Upper lobe of left lung (tissue), 6 donors: ENCODE measurements at regions not wholly inside any gene's neighbourhood (a gene's known extent, or its start where the extent isn't known, plus 50 kb on each side); places are given as distances from the start of the nearest gene placed in this dataset.

Experiments
- ATAC-seq, 2 donors: fragments of 200-7000 bp; cut with Tn5 transposase; one replicate each; pipeline ENCODE4 v1.9.1; 2022; ENCODE audit warnings: mild to moderate bottlenecking in 2 of 2, moderate library complexity in 2 of 2; ENCODE audit not compliant: low FRiP score in 2 of 2
- DNase-seq, 2 donors: peaks; one replicate each; pipeline ENCODE4 v3.0.0-alpha.2; 2019 to 2020
- H3K27ac ChIP-seq, 4 donors: fragments of 200-600 bp; sonication (generic); one replicate each; pipeline ENCODE4 v1.5.1; 2016 to 2019
- H3K27me3 ChIP-seq, 4 donors: fragments of 200-600 bp; sonication (generic); one replicate each; pipeline ENCODE4 v1.5.1; 2017 to 2019
- H3K36me3 ChIP-seq, 4 donors: fragments of 200-600 bp; sonication (generic); one replicate each; pipeline ENCODE4 v1.5.1; 2016 to 2019
- H3K4me1 ChIP-seq, 4 donors: fragments of 200-600 bp; sonication (generic); one replicate each; pipeline ENCODE4 v1.5.1; 2018 to 2019
- H3K4me3 ChIP-seq, 4 donors: fragments of 200-600 bp; sonication (generic); one replicate each; pipeline ENCODE4 v1.5.1; 2017 to 2019; ENCODE audit warnings: mild to moderate bottlenecking in 2 of 4, moderate library complexity in 1 of 4
- H3K9me3 ChIP-seq, 4 donors: fragments of 200-600 bp; sonication (generic); one replicate each; pipeline ENCODE4 v1.5.1; 2018 to 2019
- CTCF ChIP-seq, 6 experiments: fragments of 450-650 bp in 4 of 6; fragments of 200-600 bp in 2 of 6; sonication (generic) in 2 of 6; IDR thresholded peaks; one replicate each; pipeline ENCODE4 v1.5.1; 2016 to 2019; ENCODE audit warnings: antibody characterized with exemption in 6 of 6
- EP300 ChIP-seq, 4 donors: sonication (generic); formaldehyde crosslinking; IDR thresholded peaks; one replicate each; pipeline ENCODE4 v1.5.1; 2017; ENCODE audit warnings: antibody characterized with exemption in 4 of 4, control low read depth in 2 of 4
- POLR2A ChIP-seq, 4 donors: fragments of 450-650 bp; IDR thresholded peaks; one replicate each; pipeline ENCODE4 v1.5.1; 2016 to 2017; ENCODE audit warnings: antibody characterized with exemption in 4 of 4, mild to moderate bottlenecking in 2 of 4
- POLR2AphosphoS5 ChIP-seq, 2 donors: sonication (generic); formaldehyde crosslinking; IDR thresholded peaks; one replicate each; pipeline ENCODE4 v1.5.1; 2017; ENCODE audit warnings: antibody characterized with exemption in 2 of 2
- WGBS, 2 donors: methylation state at CpG; one replicate each; pipeline ENCODE4 v1.1.5; 2017 to 2018; 5-methylcytosine and 5-hydroxymethylcytosine counted together
- donor health status: DM: no; HTN: no; CAD: no; lungs with moderate emphysema.
- donor health status: DM: no; HTN: yes; CAD: no; lungs with severe emphysema.

- H3K4me3 ChIP-seq, result no peak overlapping the region
- TF ChIP-seq CTCF (IDR thresholded peaks at IDR 0.05), result no peak
- TF ChIP-seq EP300 (IDR thresholded peaks at IDR 0.05), result no peak
- TF ChIP-seq POLR2A (IDR thresholded peaks at IDR 0.05), result no peak
- TF ChIP-seq POLR2AphosphoS5 (IDR thresholded peaks at IDR 0.05), result no peak
- ATAC-seq (no peak), DNase-seq (no peak)
- 93 to 98% methylated on average over 6 of the region's 6 CpGs for WGBS, 2 donors
- no peaks in the 10 kb centered on the region for H3K4me1 ChIP-seq
- H3K27me3 ChIP-seq, result no peaks in the 10 kb centered on the region
- H3K9me3 ChIP-seq, result no peaks in the 10 kb centered on the region
- no peak overlapping the region for H3K27ac ChIP-seq
- no peaks in the 10 kb centered on the region for H3K36me3 ChIP-seq
Observed at GRCh38 chr12:107616941-107617340, 68.7 kb upstream of the PWP1 start.

GRCh38 chr12:107618106-107618505 is 67.5 kb upstream of the PWP1 start:
- TF ChIP-seq CTCF (IDR thresholded peaks at IDR 0.05) (no peak), EP300 (IDR thresholded peaks at IDR 0.05) (no peak), POLR2AphosphoS5 (IDR thresholded peaks at IDR 0.05) (no peak), POLR2A (IDR thresholded peaks at IDR 0.05) (no peak)
- H3K27me3 ChIP-seq, result no peaks in the 10 kb centered on the region
- no peak overlapping the region for H3K27ac ChIP-seq
- ATAC-seq, result no peak
- DNase-seq, result peak in 1 of 2 donors; percentile 51
- H3K4me1 ChIP-seq, result no peaks in the 10 kb centered on the region
- no peak overlapping the region for H3K4me3 ChIP-seq
- H3K9me3 ChIP-seq, result no peaks in the 10 kb centered on the region
- no peaks in the 10 kb centered on the region for H3K36me3 ChIP-seq
- WGBS, 2 donors, result 91 to 94% methylated on average over 10 to 15 of the region's 15 CpGs

- no peak for ATAC-seq
Observed at GRCh38 chr12:107619831-107620230, 65.8 kb upstream of the PWP1 start.

GRCh38 chr12:107622001-107622400 is 63.6 kb upstream of the PWP1 start:
- TF ChIP-seq CTCF (IDR thresholded peaks at IDR 0.05) (peak in 1 of 6 experiments; percentile 22), POLR2AphosphoS5 (IDR thresholded peaks at IDR 0.05) (no peak)
- ATAC-seq (no peak), DNase-seq (no peak)
- Histone ChIP-seq H3K27me3 (no peaks in the 10 kb centered on the region), H3K9me3 (peaks cover 0 to 10% (median 0%) of the 10 kb centered on the region in 4 donors), H3K4me1 (no peaks in the 10 kb centered on the region), H3K4me3 (no peak overlapping the region), H3K36me3 (no peaks in the 10 kb centered on the region), H3K27ac (no peak overlapping the region)
- WGBS, 2 donors, result 60 to 68% methylated on average over 8 of the region's 8 CpGs

More at GRCh38 chr12:107619831-107620230, 65.8 kb upstream of the PWP1 start:
- Histone ChIP-seq H3K9me3 (peaks cover 0 to 5% (median 0%) of the 10 kb centered on the region in 4 donors), H3K27me3 (no peaks in the 10 kb centered on the region), H3K4me1 (no peaks in the 10 kb centered on the region), H3K4me3 (no peak overlapping the region), H3K27ac (no peak overlapping the region), H3K36me3 (no peaks in the 10 kb centered on the region)
- WGBS, 2 donors, result 59 to 78% methylated on average over 13 of the region's 13 CpGs
- no peak for DNase-seq
- no peak for TF ChIP-seq CTCF (IDR thresholded peaks at IDR 0.05)
- TF ChIP-seq POLR2AphosphoS5 (IDR thresholded peaks at IDR 0.05), result no peak
- TF ChIP-seq POLR2A (IDR thresholded peaks at IDR 0.05), result no peak
- no peak for TF ChIP-seq EP300 (IDR thresholded peaks at IDR 0.05)

- H3K4me3 ChIP-seq, result no peak overlapping the region
- no peaks in the 10 kb centered on the region for H3K27me3 ChIP-seq
- 99% methylated on average over 4 of the region's 4 CpGs for WGBS, 2 donors
- H3K36me3 ChIP-seq, result no peaks in the 10 kb centered on the region
- H3K4me1 ChIP-seq, result no peaks in the 10 kb centered on the region
- TF ChIP-seq EP300 (IDR thresholded peaks at IDR 0.05), result no peak
- TF ChIP-seq POLR2AphosphoS5 (IDR thresholded peaks at IDR 0.05), result no peak
- no peak for TF ChIP-seq POLR2A (IDR thresholded peaks at IDR 0.05)
- TF ChIP-seq CTCF (IDR thresholded peaks at IDR 0.05), result no peak
- DNase-seq (no peak), ATAC-seq (no peak)
- H3K9me3 ChIP-seq, result peaks cover 0 to 10% (median 0%) of the 10 kb centered on the region in 4 donors
- H3K27ac ChIP-seq, result no peak overlapping the region
Observed at GRCh38 chr12:107624493-107624892, 61.1 kb upstream of the PWP1 start.
